ENCODE measurements at regions not wholly inside any gene's neighbourhood (a gene's known extent, or its start where the extent isn't known, plus 50 kb on each side); places are given as distances from the start of the nearest gene placed in this dataset.
"Not testable (repeated sequence)": the region's sequence is repeated elsewhere in the genome, so short reads cannot be mapped to it uniquely, and the experiment has no call there.

DNA sequence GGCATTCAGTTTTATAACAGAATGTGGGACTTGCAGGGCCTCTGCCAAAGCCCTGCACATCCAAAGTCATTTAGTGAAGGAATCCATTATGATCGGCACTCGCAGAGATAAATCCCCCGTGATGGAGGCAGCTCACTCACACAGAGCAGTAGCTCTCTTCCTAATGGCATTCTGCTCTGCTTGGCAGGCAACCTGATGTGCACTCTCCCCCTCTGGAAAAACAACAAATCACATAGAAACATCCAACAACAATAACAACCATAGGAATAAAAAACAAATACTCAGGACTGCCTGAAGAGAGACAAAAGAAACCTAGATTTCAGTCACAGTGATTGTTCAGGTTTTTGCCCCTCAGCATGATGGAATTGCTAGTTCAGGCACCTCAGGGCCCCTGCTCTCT is 59.7 kb downstream of the NAA11 start:
- no peak for DNase-seq (ENCODE audit: low spot score)
- no peak for FAIRE-seq

DNA sequence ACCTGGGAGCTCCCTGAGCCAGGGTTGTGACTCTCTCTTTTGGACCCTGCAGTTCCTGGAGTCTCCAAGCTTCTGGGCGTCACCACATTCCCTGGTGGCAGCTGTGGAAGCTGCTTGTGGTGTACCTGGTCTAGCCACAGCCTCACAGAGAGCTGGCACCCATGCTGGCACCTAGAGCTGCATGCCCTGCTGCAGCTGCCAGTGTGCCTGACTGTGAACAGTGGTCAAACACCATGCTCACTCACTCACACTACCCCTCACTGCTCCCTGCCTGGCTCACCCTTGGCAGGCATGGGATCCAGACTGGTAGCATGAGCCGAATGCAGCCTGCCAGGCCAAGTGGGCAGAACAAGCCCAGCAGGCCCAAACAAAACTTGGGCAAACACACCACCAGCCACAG is 66.6 kb downstream of the NAA11 start:
- DNase-seq (ENCODE audit: low spot score) (no peak), FAIRE-seq (no peak)

DNA sequence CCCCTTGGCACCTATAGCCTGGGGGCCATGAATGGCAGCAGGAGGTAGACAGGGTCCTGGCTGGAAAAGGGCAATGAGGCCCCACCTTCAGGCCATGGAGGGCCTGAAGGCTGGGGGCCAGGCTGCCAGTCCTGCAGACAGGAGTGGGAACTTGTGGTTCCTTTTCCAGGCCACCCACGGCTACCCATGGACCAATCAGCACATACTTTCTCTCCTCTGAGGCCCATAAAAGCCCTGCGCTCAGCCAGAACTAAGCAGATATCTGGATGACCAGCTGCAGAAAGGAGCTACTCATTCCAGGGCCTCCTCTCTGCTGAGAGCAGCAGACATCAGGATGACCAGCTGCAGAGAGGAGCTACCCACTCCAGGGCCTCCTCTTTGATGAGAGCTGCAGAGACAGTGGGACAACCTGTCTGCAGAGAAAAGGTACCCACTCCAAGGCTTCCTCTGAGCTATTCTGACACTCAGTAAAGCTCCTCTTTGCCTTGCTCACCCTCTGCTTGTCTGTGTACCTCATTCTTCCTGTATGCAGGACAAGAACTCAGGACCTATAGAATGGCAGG is 67.2 kb downstream of the NAA11 start:
- FAIRE-seq (no peak), DNase-seq (ENCODE audit: low spot score) (no peak)

DNA sequence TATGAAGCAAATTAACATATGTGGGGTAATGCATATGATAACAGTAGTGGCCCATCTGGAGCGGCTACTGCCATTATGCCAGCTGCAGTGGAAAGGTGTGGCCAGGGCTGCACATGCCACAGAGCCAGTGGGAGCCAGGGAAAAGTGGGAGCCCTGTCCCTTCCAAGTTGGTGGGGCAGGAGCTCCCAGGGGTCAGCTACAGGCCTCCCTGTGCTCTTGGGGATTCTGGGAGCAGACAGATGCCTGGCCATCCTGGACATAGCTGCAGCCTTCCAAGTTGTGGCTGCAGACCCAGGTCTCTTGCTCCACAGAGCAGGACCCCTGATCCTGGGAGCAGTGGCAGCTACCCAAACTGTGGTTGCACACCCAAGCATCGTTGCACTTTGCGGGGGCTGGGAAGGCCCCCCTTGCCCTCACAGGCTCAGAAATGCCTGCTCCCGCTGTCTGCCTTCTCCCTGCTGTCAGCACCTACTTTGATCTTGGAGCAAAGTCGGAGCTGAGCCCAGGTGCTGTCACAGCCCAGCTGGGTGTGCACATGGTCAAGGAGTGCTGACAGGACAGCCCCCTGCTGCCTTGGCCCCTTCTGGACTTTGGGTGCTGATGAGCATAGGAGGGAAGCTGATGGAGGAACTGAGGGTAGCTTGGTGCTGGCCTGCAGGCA is 67.8 kb downstream of the NAA11 start:
- DNase-seq (ENCODE audit: low spot score) (no peak), FAIRE-seq (no peak)

DNA sequence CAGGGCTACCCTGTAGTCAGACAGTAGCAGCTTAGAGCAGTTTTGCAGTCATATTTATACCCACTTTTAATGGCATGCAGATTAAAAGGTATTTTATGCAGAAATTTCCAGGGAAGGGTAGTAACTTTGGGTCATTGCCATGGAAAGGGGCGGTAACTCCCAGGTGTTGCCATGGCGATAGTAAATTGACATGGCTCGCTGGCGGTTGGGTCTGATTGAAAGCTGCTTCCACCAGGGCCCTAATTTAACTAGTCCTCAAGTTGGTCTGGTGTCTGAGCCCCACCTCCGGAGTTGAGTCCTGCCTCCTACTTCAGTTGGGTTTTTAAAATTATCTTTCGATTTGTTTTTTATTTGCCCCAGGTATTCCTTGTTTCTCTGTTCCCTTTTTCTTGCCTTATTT is 70.1 kb downstream of the NAA11 start:
- DNase-seq (ENCODE audit: low spot score) (no peak), FAIRE-seq (no peak)

DNA sequence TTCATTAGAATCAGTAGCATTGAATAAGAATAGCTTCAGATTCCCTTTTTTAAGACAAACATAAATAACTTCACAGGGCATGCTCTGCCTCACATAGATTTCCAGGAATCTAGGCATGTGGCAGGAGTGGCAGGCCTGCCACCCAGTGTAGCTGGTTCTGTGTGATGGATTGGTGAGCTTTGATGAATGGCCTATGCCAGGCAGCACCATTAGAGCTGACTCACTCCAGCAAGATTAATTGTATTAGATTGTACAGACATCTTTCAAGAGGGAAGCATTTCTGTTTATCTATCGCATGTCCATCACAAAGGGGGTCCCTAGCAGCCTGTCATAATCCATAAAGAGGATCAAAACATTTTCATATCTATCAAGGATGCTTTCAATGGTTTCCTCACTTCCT is 71.9 kb downstream of the NAA11 start:
- no peak for FAIRE-seq
- DNase-seq (ENCODE audit: low spot score), result no peak

DNA sequence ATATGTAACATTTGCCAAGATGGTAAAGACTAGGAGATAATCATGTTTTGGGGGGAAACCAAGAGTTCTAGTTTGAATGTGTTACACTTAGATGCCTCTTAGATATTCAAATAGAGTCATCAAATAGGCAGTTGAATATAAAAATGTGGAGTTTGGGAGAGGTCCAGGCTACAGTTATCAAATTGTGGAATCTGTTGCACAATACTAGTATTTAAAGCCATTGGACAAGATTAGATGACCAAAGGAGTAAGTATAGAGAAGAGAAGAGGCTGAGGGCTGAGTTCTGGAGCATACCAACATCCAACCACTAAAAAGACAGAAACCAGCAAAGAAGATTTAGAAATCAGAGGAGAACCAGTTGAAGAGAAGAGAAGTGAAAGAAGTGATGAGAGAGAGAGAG is 72.7 kb downstream of the NAA11 start:
- no peak for FAIRE-seq
- DNase-seq (ENCODE audit: low spot score), result no peak

DNA sequence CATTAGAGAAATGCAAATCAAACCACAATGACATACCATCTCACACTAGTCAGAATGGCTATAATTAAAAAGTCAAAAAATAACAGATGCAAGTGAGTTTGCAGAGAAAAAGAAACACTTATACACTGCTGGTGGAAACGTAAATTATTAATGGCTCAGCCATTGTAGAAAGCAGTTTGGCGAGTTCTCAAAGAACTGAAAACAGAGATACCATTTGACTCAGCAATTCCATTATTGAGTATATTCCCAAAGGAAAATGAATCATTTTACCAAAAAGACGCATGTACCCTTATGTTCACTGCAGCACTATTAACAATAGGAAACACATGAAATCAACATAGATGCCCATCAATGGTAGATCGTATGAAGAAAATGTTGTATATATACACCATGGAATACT is 75.0 kb downstream of the NAA11 start:
- DNase-seq (ENCODE audit: low spot score) (no peak), FAIRE-seq (no peak)

DNA sequence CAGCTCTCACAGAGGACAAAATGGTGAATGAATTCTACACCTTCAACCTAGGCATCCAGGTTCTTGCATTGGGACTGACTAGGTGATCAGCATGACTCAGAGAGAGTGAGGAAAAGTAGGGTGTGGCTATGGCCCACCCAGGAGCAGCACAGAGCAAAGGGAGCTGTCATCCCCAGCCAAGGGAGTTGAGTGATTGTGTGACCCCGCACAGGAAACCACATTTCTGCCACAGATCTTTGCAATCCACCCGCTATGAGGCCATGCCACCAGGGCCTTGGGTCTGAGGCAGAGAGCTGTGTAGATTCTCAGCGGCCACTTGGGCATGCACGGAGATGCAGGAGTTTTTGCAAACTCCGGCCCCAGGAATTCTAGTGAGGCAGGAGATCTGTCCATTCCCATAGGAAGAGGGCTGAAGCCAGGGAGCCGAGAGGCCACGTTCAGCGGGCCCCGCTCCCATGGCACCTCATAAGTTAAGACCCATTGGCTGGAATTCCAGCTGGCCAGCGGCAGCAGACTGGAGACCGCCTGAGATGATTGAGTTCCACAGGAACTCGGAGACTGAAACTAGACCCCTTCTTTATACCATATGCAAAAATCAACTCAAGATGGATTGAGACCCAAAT is 75.9 kb downstream of the NAA11 start:
- no peak for DNase-seq (ENCODE audit: low spot score)
- no peak for FAIRE-seq

DNA sequence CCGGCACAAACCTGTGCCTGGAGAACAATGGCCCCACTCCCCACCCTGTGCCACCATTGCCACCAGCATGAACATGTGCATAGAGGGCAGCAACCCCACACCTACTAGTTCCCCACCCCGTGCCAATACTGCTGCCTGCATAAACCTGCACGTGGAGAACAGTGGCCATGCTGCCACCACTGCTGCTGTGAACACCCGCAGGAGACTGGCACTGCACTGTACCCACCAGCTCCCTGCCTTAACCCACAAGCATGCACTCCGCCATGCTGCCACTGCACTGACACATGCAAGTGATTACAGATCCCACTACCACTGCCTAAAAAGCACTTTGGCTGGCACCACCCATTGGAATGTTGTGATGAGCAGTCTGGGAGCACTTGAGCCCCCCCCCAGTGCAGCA is 77.3 kb downstream of the NAA11 start:
- FAIRE-seq, result no peak

DNA sequence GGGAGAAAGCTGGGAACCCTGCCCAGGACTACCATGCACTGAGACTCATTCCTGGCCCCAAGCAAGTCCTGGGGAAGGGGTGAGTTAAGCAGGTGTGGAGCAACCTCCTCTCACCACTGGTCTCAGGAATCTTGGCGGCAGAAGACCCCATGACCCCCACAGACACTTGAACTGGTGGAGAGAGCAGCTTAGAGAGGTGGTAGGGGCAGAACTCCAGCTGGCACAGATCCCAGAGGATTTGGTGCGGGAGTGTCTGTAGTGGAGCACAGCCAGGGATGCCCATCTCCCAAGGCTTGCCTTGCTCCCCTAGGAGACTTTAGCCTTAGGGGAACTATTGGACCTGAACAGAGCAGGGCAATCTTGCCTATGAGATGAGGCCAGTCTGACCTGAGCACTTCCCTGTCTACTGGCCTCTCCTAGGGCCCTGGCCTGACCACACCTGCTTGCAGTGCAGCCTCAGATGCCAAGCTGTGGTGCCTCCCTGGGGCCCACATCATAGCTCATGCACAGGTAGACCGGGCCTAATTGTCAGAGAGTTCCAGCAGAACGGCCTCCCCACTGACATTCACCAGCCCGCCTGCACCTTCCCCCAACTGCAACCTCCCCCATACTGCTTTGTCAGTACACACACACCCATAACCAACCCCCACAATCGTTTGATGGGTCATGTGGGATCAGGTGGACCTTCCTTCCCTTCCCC is 78.0 kb downstream of the NAA11 start:
- no peak for FAIRE-seq
- DNase-seq (ENCODE audit: low spot score), result no peak

More for the DNA sequence above, 77.3 kb downstream of the NAA11 start:
- DNase-seq (ENCODE audit: low spot score), result no peak

DNA sequence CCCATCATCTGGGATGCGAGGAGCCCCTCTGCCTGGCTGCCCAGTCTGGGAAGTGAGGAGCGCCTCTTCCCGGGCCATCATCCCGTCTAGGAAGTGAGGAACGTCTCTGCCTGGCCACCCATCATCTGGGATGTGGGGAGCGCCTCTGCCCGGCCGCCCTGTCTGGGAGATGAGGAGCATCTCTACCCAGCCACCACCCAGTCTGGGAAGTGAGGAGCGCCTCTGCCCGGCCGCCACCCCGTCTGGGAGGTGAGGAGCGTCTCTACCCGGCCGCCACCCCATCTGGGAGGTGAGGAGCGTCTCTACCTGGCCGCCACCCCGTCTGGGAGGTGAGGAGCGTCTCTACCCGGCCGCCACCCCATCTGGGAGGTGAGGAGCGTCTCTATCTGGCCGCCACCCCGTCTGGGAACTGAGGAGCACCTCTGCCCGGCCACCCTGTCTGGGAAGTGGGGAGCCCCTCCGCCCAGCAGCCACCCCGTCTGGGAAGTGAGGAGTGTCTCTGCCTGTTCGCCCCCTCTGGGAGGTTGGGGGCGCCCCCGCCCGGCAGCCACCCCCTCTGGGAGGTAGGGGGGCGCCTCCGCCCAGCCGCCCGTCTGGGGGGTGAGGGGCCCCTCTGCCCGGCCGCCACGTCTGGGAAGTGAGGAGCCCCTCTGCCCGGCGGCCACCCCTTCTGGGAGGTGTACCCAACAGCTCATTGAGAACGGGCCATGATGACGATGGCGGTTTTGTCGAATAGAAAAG is 80.5 kb downstream of the NAA11 start:
- FAIRE-seq; DNase-seq (ENCODE audit: low spot score): not testable (repeated sequence)

DNA sequence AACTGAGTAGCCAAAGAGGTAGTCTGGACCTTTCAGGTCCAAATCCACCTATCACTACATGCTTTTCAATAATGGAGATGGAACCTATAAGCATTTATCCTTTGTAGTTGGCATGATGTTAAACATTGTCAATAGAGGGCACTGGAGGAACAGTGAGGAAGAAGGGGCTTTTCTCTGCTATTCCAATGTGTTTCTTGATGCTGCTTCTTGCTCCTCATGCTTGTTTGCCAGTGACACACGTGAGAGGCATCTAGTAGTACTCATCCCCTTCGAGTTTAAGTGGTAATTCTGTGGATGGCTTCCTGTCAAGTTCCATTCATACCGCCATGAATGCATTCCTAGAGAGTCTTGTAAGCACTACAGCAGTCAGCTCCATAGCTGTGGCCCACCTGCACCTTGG is 84.0 kb downstream of the NAA11 start:
- FAIRE-seq (no peak), DNase-seq (ENCODE audit: low spot score) (no peak)

DNA sequence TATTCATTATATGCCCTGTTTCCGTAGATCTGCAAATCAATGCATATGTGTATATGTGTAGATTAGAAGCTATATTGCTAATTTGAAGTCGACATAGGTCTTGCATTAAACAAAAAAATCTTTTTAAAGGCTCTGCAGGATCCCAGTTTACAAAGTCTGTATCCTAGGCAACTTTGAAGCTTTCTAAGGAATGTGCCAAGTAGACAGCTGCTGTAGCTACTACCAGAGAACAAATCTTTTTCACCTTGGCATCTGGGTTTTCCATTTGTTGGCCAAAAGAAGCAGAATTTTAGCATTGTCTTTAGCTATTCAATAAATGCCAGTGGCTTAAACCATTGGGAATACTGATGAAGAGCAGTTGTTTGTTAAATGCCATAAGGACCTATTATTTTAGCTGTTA is 88.0 kb downstream of the NAA11 start:
- DNase-seq (ENCODE audit: low spot score) (no peak), FAIRE-seq (no peak)

DNA sequence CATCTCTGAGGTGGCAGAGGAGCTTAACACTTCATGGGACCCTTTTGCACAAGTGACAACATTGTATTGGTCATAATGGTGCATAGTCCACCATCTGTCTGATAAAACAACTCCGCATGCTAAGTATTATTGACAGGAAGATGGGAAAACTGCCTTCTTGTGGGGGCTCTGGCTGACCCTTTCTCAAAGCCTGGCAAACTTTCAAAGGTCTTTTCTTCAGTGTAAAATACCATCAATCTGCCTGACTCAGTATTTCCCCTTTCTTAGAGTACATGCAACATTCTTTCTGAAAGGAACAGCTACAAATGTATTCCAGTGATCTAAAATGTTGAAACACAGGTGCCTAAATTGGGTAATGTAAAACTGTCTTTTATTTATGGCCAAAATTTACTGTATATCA is 89.1 kb downstream of the NAA11 start:
- no peak for FAIRE-seq
- DNase-seq (ENCODE audit: low spot score), result no peak

DNA sequence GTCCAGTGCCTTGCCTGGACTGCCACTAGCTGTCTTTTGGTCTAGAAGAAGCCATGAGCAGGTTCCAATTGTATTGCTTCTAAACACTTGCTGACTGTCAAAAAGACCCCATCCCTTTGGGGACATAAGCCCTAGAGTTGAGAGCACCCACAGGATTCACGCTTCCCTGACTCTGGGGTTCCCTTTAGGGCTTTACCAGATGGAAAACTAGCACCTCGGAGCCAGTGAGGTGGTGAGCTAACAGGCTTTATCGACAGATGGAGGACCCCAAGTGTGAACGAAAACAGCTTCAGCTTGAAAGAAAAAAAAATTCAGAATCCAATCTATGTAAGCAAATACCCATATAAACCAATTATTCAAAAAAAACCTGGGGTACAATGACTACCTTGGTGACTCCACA is 90.8 kb downstream of the NAA11 start:
- FAIRE-seq, result no peak

DNA sequence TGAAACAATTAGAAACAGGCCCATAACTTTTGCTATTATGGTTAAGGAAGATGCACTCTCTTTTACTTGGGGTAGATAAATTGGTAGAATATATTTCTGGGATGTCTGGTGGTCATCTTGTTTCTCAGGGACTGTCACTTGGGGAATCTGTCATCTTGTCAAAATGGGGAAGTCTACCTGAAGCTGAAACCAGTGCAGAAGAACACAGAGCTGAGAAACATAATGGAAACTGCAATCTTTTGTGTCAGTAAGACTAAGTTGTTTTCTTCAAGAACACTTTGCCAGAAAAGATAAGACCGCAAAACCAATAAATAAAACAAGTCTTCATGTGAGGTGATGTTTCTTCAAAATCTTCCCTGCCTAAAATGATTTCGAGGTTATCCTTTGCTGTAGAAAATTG is 92.0 kb downstream of the NAA11 start:
- no peak for FAIRE-seq

More for the DNA sequence above, 90.8 kb downstream of the NAA11 start:
- DNase-seq (ENCODE audit: low spot score), result no peak

DNA sequence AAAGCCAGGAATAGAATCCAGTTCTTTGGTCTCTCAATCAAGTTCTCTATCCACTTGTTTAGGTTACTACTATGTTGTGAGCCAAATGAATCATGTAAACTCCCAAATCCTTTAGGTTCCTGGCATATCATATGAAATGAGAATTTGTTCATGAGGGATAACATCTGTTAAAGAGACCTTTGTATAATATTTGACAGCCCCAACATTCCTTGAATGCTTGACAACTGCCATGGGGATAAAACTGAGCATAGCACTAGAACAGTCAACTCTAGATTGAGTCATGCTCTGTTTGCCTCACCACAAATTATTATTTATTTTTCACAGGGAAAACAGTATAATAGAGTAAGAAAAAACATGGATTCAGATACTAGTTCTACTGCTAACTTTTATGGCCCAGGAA is 93.3 kb downstream of the NAA11 start:
- FAIRE-seq, result no peak
- no peak for DNase-seq (ENCODE audit: low spot score)

More for the DNA sequence above, 92.0 kb downstream of the NAA11 start:
- no peak for DNase-seq (ENCODE audit: low spot score)

DNA sequence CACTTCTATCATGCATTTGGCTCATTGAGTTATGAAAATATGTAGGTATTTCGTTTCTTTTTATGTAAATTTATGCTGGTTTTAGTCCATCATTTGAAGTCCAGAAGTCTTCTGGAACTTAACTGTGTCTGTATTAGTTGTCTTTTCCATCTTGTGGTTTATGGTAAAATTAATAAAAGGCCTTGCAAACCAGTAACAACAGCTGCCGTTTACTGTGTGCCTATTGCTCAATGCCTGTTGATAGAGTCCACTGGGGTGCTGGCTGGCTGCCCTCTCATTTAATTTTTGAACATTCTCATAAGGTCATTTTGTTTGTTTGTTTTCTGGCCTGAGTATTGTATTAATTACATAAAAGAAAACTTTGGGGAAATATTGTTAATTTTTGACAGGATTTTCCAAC is 98.0 kb downstream of the NAA11 start:
- FAIRE-seq, result no peak
- no peak for DNase-seq (ENCODE audit: low spot score)

DNA sequence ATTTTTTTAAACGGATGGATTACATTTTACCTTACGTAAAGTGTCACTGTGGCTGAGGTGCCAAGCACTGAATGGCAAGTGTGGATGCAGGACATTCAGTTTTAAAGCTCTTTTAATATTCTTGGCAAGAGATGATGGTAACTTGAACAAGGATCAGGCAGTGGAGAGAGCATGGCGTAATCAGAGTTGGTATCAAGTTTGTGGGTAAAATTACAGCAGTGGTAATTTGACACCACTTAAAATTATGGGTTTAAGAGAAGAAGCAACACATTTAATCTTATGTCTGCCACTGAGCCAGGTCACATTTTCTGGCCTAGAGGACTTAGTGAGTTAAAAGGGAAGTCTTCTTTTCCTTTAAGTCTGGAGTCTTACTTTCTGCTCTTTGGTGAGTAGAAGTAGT is 100.5 kb downstream of the NAA11 start:
- no peak for FAIRE-seq
- no peak for DNase-seq (ENCODE audit: low spot score)

DNA sequence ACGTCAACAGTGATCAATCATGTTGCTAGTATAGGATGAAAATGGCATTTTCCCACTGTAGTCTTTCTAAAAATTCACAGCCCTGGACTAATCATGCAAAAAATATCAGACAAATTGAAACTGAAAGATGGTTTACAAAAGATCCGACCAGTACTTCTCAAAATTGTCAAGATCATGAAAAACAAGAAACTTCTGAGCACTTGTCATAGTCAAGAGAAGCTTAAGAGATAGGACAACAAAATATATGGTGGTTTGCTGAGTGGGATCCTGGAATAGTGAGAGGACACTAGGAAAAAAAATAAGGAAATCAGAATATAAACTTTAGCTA is 101.1 kb downstream of the NAA11 start:
- FAIRE-seq, result no peak
- no peak for DNase-seq (ENCODE audit: low spot score)

Measured in RCC 7860 (cell line).